Rectal smooth muscle tissue (tissue), 1 donor: ENCODE measurements at regions not wholly inside any gene's neighbourhood (a gene's known extent, or its start where the extent isn't known, plus 50 kb on each side); places are given as distances from the start of the nearest gene placed in this dataset.

Experiments
- H3K27ac ChIP-seq: one replicate; pipeline ENCODE4 v1.7.0; 2013; ENCODE audit warnings: low read depth, low read length, inconsistent platforms
- H3K27me3 ChIP-seq: one replicate; pipeline ENCODE4 v1.7.0; 2013; ENCODE audit warnings: low read length; ENCODE audit not compliant: control insufficient read depth, insufficient read depth
- H3K36me3 ChIP-seq: one replicate; pipeline ENCODE4 v1.7.0; 2013; ENCODE audit warnings: low read length; ENCODE audit not compliant: control insufficient read depth, insufficient read depth
- H3K4me1 ChIP-seq: one replicate; pipeline ENCODE4 v1.7.0; 2013; ENCODE audit warnings: low read length; ENCODE audit not compliant: control insufficient read depth, insufficient read depth
- H3K4me3 ChIP-seq: one replicate; pipeline ENCODE4 v1.7.0; 2013; ENCODE audit warnings: low read length
- H3K9ac ChIP-seq: one replicate; pipeline ENCODE4 v1.7.0; 2013; ENCODE audit warnings: low read length

GRCh38 chr2:236904389-236905263 lies 181.1 kb upstream of the COPS8 start:
- no peak overlapping the region for H3K4me3 ChIP-seq
- no peak overlapping the region for H3K27ac ChIP-seq
- H3K36me3 ChIP-seq = no peaks in the 10 kb centered on the region
- H3K27me3 ChIP-seq = no peaks in the 10 kb centered on the region
- no peaks in the 10 kb centered on the region for H3K4me1 ChIP-seq
- H3K9ac ChIP-seq = no peak overlapping the region

GRCh38 chr2:236905976-236906375 lies 179.7 kb upstream of the COPS8 start:
- no peaks in the 10 kb centered on the region for H3K27me3 ChIP-seq
- H3K36me3 ChIP-seq = no peaks in the 10 kb centered on the region
- no peak overlapping the region for H3K27ac ChIP-seq
- H3K4me3 ChIP-seq = no peak overlapping the region
- no peak overlapping the region for H3K9ac ChIP-seq
- H3K4me1 ChIP-seq = no peaks in the 10 kb centered on the region

DNA sequence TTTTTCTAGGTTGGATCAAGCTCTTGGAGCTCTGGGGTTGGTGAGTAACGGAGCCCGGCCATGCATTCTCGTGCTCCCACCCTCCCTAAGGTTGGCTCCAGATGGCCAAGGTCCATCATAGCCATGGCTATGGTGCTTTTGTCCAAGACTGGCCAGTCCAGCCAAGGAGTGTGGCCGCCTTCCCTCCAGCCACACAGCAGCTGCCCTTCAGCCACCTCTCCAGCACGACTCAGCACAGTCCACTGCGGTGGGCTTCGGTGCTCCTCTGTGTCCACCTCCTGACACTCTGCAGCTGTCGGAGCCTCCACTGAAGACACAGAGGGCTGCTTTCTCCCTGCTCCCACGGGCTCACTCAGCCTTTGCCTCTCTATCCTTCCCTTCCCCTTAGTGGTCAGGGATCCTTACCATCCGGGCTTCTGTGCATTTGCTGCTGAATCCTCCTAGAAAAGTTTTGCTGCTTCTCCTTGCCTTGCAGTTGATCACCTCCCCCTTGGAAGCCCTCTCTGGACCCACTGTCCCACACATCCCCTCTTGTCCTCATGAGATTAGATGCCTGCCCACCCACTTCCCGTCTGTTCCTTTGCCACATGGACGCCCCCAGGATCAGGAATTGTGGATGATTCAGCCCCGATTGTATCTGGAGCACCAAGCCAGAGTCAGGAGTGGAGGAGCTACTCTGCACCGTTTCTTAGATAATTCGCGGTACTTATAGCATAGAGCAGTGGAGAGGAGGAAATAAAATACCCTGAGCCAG lies 177.1 kb upstream of the COPS8 start:
- no peak overlapping the region for H3K4me3 ChIP-seq
- no peaks in the 10 kb centered on the region for H3K27me3 ChIP-seq
- no peaks in the 10 kb centered on the region for H3K4me1 ChIP-seq
- H3K36me3 ChIP-seq = no peaks in the 10 kb centered on the region
- no peak overlapping the region for H3K27ac ChIP-seq
- no peak overlapping the region for H3K9ac ChIP-seq

- Histone ChIP-seq H3K4me3 (no peak overlapping the region), H3K36me3 (no peaks in the 10 kb centered on the region), H3K27me3 (no peaks in the 10 kb centered on the region), H3K9ac (no peak overlapping the region), H3K4me1 (no peaks in the 10 kb centered on the region), H3K27ac (no peak overlapping the region)
Measured at GRCh38 chr2:236909193-236909504, 176.5 kb upstream of the COPS8 start.

GRCh38 chr2:236909802-236910201 lies 175.9 kb upstream of the COPS8 start:
- no peaks in the 10 kb centered on the region for H3K27me3 ChIP-seq
- no peak overlapping the region for H3K27ac ChIP-seq
- H3K9ac ChIP-seq = no peak overlapping the region
- no peaks in the 10 kb centered on the region for H3K36me3 ChIP-seq
- no peak overlapping the region for H3K4me3 ChIP-seq
- H3K4me1 ChIP-seq = no peaks in the 10 kb centered on the region

GRCh38 chr2:236910781-236911495 lies 174.8 kb upstream of the COPS8 start:
- Histone ChIP-seq H3K4me1 (no peaks in the 10 kb centered on the region), H3K36me3 (no peaks in the 10 kb centered on the region)

GRCh38 chr2:236912326-236913120 lies 173.2 kb upstream of the COPS8 start:
- Histone ChIP-seq H3K36me3 (no peaks in the 10 kb centered on the region), H3K27me3 (no peaks in the 10 kb centered on the region), H3K4me1 (no peaks in the 10 kb centered on the region), H3K4me3 (no peak overlapping the region), H3K27ac (no peak overlapping the region), H3K9ac (no peak overlapping the region)

More at GRCh38 chr2:236910781-236911495, 174.8 kb upstream of the COPS8 start:
- H3K27ac ChIP-seq = no peak overlapping the region
- H3K27me3 ChIP-seq = no peaks in the 10 kb centered on the region
- no peak overlapping the region for H3K9ac ChIP-seq
- no peak overlapping the region for H3K4me3 ChIP-seq

DNA sequence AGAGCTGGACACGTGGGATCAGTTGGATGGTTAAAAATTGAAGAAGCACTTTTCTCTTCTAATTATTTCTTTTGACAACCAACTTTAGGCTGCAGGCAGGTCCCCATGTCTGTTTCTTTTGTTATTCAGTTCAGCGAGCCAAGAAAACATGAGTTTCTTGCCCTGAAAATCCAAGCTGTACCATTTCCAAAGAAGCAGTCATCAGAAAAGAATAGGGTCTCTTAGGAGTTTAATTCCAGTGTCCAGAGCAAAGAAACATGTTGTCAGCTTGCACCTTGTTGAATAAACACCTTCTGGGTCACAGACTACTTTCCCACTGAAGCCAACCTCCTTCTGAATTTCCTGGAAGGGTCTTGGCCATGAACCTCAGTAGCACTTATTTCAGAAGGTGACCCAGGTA lies 170.5 kb upstream of the COPS8 start:
- Histone ChIP-seq H3K4me1 (no peaks in the 10 kb centered on the region), H3K4me3 (no peak overlapping the region), H3K36me3 (no peaks in the 10 kb centered on the region), H3K27ac (no peak overlapping the region), H3K27me3 (no peaks in the 10 kb centered on the region), H3K9ac (no peak overlapping the region)

DNA sequence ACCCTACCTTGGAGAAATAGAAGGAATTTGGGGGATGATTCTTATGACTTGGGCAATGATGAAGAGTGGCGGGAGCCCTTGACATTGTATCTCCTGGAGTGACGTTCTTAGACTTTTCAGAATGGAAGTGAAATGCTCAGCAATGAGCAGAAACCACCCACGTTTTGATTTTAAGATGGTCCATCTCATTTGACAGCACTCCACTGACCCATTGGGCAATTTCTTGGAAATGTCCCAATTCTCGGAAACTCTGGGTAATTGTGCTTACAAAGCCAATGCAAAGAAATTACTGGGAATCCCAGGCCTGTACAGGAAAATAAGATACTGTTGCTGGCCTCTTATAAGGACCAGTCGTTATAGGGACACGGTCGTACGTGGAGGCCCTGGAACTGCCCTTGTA lies 170.0 kb upstream of the COPS8 start:
- Histone ChIP-seq H3K9ac (no peak overlapping the region), H3K27me3 (no peaks in the 10 kb centered on the region), H3K4me1 (no peaks in the 10 kb centered on the region), H3K36me3 (no peaks in the 10 kb centered on the region), H3K4me3 (no peak overlapping the region), H3K27ac (no peak overlapping the region)

DNA sequence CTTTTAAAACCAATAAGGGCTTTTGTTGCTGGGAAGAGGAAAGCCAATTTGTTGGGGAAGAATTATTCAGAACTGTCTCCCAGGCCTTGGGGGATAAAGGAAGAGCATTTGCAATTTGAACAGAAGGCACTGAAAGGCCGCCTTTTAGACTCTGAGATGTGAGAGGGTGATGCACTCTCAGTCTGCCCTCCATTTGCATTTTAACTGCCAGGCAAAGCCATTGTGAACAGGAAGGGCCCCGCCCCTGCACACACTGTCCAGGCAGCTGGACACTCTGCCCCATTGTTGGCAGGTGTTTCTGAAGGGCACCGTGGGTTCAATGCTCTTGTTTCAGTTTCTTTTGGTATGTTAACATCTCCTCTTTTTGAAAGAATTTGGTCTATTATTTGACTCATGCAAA lies 169.5 kb upstream of the COPS8 start:
- H3K9ac ChIP-seq = no peak overlapping the region
- no peaks in the 10 kb centered on the region for H3K4me1 ChIP-seq
- no peaks in the 10 kb centered on the region for H3K27me3 ChIP-seq
- H3K27ac ChIP-seq = no peak overlapping the region
- H3K36me3 ChIP-seq = no peaks in the 10 kb centered on the region
- H3K4me3 ChIP-seq = no peak overlapping the region

DNA sequence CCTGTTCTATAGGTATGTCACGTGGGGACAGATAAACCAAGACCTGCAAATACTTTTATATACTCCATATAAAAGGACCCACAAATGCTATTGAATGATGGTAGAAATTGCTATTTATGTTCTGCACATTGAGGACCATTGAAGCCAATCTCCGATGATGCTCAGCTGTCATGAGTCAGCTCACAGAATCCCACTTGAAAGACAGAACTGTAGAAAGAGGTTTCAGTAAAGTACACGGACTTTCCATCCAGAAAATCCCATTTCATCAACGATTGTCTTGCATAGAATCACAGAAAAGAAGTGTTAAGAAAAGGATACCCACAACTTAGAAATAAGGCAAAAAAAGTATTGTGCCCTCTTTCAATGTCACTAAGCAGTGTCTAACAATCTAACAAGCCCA lies 169.0 kb upstream of the COPS8 start:
- Histone ChIP-seq H3K27me3 (no peaks in the 10 kb centered on the region), H3K4me3 (no peak overlapping the region), H3K36me3 (no peaks in the 10 kb centered on the region), H3K4me1 (no peaks in the 10 kb centered on the region), H3K9ac (no peak overlapping the region), H3K27ac (no peak overlapping the region)

DNA sequence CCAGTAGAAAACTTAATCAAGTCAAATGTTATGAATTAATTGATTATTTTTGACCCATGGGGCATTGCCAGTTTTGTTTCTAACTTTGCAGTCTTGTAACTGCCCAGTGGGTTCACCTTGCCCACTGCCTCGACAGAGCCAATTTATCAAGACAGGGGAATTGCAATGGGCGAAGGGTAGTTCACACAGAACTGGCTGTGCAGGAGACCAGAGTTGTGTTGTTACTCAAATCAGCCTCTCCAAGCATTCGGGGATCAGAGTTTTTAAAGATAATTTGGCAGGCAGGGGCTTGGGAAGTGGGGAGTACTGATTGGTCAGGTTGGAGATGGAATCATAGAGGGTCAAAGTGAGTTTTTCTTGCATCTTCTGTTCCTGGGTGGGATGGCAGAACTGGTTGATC lies 168.5 kb upstream of the COPS8 start:
- no peak overlapping the region for H3K27ac ChIP-seq
- H3K36me3 ChIP-seq = no peaks in the 10 kb centered on the region
- H3K27me3 ChIP-seq = no peaks in the 10 kb centered on the region
- H3K4me1 ChIP-seq = no peaks in the 10 kb centered on the region
- no peak overlapping the region for H3K9ac ChIP-seq
- no peak overlapping the region for H3K4me3 ChIP-seq
